Transverse colon (tissue), 4 donors: ENCODE measurements at regions not wholly inside any gene's neighbourhood (a gene's known extent, or its start where the extent isn't known, plus 50 kb on each side); places are given as distances from the start of the nearest gene placed in this dataset.

Source experiments
- DNase-seq: peaks from one replicate; pipeline ENCODE4 v3.0.0-alpha.2; 2019
- H3K27ac ChIP-seq, 4 donors: fragments of 200-600 bp; sonication (generic); 2 replicates each; pipeline ENCODE4 v1.5.1; 2016 to 2018; ENCODE audit warnings: inconsistent platforms in 4 of 4
- H3K27me3 ChIP-seq: fragments of 200-600 bp; sonication (generic); 2 replicates; pipeline ENCODE4 v1.5.1; 2017; ENCODE audit warnings: inconsistent platforms
- H3K36me3 ChIP-seq, 4 donors: fragments of 200-600 bp; sonication (generic); 2 replicates each; pipeline ENCODE4 v1.5.1; 2017 to 2019; ENCODE audit warnings: inconsistent platforms in 4 of 4
- H3K4me1 ChIP-seq, 4 donors: fragments of 200-600 bp; sonication (generic); 2 replicates each; pipeline ENCODE4 v1.5.1; 2017 to 2020; ENCODE audit warnings: inconsistent platforms in 4 of 4
- H3K4me3 ChIP-seq, 4 donors: fragments of 200-600 bp; sonication (generic); 1 replicate in 1 of 4; 2 replicates in 3 of 4; pipeline versions ENCODE4 v1.5.1 to v1.6.1; 2017 to 2019; ENCODE audit warnings: inconsistent platforms in 4 of 4
- H3K9me3 ChIP-seq, 2 donors: fragments of 200-600 bp; sonication (generic); 2 replicates each; pipeline ENCODE4 v1.5.1; 2017 to 2019; ENCODE audit warnings: inconsistent platforms in 2 of 2
- EP300 ChIP-seq: sonication (generic); formaldehyde crosslinking; IDR thresholded peaks from one replicate; pipeline ENCODE4 v1.6.1; 2017; ENCODE audit warnings: antibody characterized with exemption, low read depth
- POLR2A ChIP-seq: fragments of 450-650 bp; IDR thresholded peaks from one replicate; pipeline ENCODE4 v1.6.1; 2016; ENCODE audit warnings: antibody characterized with exemption, mild to moderate bottlenecking, moderate library complexity
- POLR2AphosphoS5 ChIP-seq, 3 donors: sonication (generic); formaldehyde crosslinking; IDR thresholded peaks; one replicate each; pipeline ENCODE4 v1.6.1; 2016; ENCODE audit warnings: antibody characterized with exemption in 3 of 3
- WGBS, 2 donors: methylation state at CpG; one replicate each; pipeline ENCODE4 v1.1.5; 2018; ENCODE audit warnings: low coverage in 1 of 2; 5-methylcytosine and 5-hydroxymethylcytosine counted together
- in situ Hi-C, 4 donors: fragments of 200-750 bp; cut with MboI; loops; one replicate each; pipeline versions ENCODE4 v1.15.0 to v1.15.1; 2017; ENCODE audit warnings: low sequenced_read_pairs in 3 of 4, low pct_ligation_motif_present in 1 of 4, low pct_unique_long_range_greater_than_20kb in 1 of 4
- intact Hi-C: fragments of 100-400 bp; cut with DNase I; formaldehyde crosslinking; loops from one replicate; pipeline ENCODE4 v1.15.1; 2023; ENCODE audit warnings: low total_unique reads
- TF ChIP-seq, protein P1 (sequence below), 5 experiments: fragments of 200-600 bp in 3 of 5; fragments of 450-650 bp in 2 of 5; sonication (generic) in 3 of 5; IDR thresholded peaks; 1 replicate in 2 of 5; 2 replicates in 3 of 5; pipeline ENCODE4 v1.5.1; 2016 to 2017; ENCODE audit warnings: antibody characterized with exemption in 5 of 5, inconsistent platforms in 3 of 5, mild to moderate bottlenecking in 2 of 5, moderate library complexity in 1 of 5

DNA sequence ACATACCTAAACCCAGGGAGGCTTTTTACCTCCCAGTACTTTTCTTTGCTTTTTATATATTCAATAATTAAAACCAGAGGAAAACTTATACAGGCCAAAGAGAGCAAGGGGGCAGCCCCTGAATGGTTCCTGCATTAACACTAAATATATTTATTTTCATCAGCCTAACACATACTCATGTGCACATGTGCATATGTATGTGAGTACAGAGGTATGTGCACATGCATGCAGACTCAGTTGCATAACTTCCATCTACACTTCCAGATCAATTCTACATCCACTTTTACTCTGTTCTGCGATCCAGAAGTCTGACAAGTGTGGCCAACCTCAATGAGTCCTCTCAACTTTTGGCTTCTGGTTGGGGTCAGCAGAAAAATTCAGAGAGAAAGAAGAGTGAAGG, 794.2 kb downstream of the DHX35 start:
- Histone ChIP-seq H3K9me3 (no peaks in the 10 kb centered on the region), H3K4me1 (no peaks in the 10 kb centered on the region), H3K27me3 (no peaks in the 10 kb centered on the region), H3K27ac (no peak overlapping the region), H3K4me3 (no peak overlapping the region), H3K36me3 (no peaks in the 10 kb centered on the region)
- intact Hi-C loops, result no loop called here
- no peak for TF ChIP-seq POLR2A
- WGBS, 2 donors, result 90 to 100% methylated on average over 1 of the region's 1 CpG
- DNase-seq, result no peak
- in situ Hi-C loops, result no loop called here

DNA sequence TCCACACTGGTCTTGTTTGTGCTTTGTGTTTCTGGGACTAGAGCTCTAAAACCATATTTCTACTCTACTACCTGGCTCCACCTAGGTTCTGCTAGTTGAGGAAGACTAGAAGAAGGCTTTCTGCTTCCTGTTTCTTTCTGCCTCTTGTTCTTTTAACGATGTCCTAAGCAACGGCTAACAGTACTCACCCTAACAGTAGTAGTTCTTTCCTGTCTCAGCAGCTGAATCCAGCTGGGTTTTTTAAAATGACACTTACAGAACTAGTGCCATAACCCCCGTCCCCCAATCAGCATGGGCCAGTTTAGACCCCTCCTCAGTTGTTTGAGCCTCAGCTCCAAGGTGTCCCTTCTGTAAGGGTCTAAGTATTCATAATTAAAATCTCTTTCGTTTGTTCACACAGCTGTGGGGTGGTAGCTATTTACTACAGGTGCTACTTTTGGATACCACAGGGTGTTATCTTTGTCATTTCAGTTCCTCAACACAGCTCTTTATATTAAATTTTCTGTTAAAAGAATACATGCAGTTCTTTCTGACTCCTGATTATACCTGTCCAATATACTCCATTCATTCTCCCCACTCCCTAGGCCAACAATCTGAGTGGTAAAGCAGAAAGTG, 790.2 kb downstream of the DHX35 start:
- intact Hi-C loops, result no loop called here
- H3K4me3 ChIP-seq, result no peak overlapping the region
- in situ Hi-C loops, result no loop called here
- no peak overlapping the region for H3K27ac ChIP-seq
- no peaks in the 10 kb centered on the region for H3K4me1 ChIP-seq
- no peaks in the 10 kb centered on the region for H3K27me3 ChIP-seq
- WGBS, 2 donors, result 62 to 76% methylated on average over 4 of the region's 4 CpGs
- H3K9me3 ChIP-seq, result peaks cover 7 to 11% of the 10 kb centered on the region in 2 donors
- DNase-seq, result no peak
- no peak for TF ChIP-seq EP300
- no peak for TF ChIP-seq POLR2A
- TF ChIP-seq, protein P1, sequence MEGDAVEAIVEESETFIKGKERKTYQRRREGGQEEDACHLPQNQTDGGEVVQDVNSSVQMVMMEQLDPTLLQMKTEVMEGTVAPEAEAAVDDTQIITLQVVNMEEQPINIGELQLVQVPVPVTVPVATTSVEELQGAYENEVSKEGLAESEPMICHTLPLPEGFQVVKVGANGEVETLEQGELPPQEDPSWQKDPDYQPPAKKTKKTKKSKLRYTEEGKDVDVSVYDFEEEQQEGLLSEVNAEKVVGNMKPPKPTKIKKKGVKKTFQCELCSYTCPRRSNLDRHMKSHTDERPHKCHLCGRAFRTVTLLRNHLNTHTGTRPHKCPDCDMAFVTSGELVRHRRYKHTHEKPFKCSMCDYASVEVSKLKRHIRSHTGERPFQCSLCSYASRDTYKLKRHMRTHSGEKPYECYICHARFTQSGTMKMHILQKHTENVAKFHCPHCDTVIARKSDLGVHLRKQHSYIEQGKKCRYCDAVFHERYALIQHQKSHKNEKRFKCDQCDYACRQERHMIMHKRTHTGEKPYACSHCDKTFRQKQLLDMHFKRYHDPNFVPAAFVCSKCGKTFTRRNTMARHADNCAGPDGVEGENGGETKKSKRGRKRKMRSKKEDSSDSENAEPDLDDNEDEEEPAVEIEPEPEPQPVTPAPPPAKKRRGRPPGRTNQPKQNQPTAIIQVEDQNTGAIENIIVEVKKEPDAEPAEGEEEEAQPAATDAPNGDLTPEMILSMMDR (IDR thresholded peaks at IDR 0.05), result no peak
- no peak for TF ChIP-seq POLR2AphosphoS5 (IDR thresholded peaks at IDR 0.05)
- H3K36me3 ChIP-seq, result no peaks in the 10 kb centered on the region

DNA sequence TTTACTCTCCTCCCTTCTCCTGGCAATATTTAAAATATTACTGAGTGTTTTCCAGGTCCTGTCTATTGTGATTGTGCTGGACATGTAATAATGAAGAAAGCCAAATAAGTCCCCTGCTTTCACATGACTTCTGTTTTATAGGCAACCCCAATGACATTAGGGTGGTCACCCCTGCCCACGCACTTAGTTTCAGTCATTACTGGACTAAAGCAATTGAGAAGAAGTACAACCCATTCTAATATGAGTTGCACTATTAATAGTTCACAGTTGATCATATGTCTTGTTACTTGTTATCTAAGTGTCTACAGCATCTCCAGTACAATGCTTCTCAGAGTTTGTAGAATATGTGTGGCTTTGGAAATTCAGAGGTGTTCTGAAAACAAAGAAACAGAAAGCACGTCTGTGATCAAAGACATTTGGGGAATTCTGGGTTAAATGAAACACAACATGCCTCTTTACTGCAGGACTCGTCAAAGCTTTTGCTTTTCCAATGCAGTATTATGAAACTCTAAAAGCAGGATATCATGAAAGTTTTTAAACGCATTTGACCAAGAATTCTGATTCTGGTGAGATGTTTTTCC, 789.5 kb downstream of the DHX35 start:
- H3K36me3 ChIP-seq, result no peaks in the 10 kb centered on the region
- H3K27ac ChIP-seq, result no peak overlapping the region
- H3K9me3 ChIP-seq, result peaks cover 7 to 11% of the 10 kb centered on the region in 2 donors
- WGBS, 2 donors, result 80 to 88% methylated on average over 3 to 4 of the region's 4 CpGs
- DNase-seq, result no peak
- no peaks in the 10 kb centered on the region for H3K4me1 ChIP-seq
- in situ Hi-C loops, result no loop called here
- no peak for TF ChIP-seq POLR2AphosphoS5 (IDR thresholded peaks at IDR 0.05)
- no peak for TF ChIP-seq POLR2A
- TF ChIP-seq, protein P1 (IDR thresholded peaks at IDR 0.05), result no peak
- TF ChIP-seq EP300, result no peak
- H3K27me3 ChIP-seq, result no peaks in the 10 kb centered on the region
- intact Hi-C loops, result no loop called here
- no peak overlapping the region for H3K4me3 ChIP-seq

DNA sequence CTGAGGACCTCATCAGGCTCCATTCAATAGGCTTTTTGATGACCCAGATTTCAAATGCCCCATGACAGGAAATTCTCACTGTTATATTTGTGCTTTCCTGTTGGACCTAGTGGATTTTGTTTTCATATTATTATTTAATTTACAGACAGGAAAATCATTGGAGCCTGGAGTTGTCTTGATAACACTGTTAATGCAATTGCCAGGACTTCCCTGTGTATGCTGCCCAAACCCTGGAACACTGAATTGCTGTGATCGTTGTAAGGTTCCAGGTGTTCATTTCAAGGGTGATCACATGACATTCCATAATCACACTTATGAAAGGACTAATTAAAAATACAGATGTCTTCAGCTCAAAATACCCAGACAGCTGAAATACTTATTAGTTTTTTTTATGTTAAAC, 783.2 kb downstream of the DHX35 start:
- no peak overlapping the region for H3K27ac ChIP-seq
- no peak for DNase-seq
- H3K36me3 ChIP-seq, result no peaks in the 10 kb centered on the region
- TF ChIP-seq EP300, result no peak
- TF ChIP-seq POLR2AphosphoS5 (IDR thresholded peaks at IDR 0.05), result no peak
- TF ChIP-seq, protein P1 (IDR thresholded peaks at IDR 0.05), result no peak
- TF ChIP-seq POLR2A, result no peak
- no peaks in the 10 kb centered on the region for H3K27me3 ChIP-seq
- no peaks in the 10 kb centered on the region for H3K4me1 ChIP-seq
- peaks cover 7 to 11% of the 10 kb centered on the region in 2 donors for H3K9me3 ChIP-seq
- WGBS, 2 donors, result 42 to 43% methylated on average over 1 of the region's 1 CpG
- no peak overlapping the region for H3K4me3 ChIP-seq
- in situ Hi-C loops (no loop called here), intact Hi-C loops (no loop called here)

DNA sequence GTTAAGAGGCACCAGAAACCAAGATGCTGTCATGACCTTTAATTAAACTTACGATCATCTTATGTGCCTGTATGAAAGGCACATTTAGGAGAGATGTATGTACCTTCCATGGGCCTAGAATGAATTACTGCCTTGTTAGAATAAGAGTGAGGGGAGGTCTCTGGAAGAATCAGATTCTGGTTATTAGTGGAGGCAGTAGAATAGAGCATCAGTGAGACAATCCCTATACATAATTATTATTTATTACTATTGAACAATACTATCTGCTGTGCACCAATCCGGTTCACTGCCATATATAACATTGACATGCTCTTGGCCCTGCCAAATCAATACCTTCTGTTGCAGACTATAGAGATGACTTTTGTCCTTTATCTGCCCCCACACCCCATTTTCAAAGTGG, 776.5 kb downstream of the DHX35 start:
- in situ Hi-C loops (no loop called here), intact Hi-C loops (no loop called here)
- Histone ChIP-seq H3K9me3 (no peaks in the 10 kb centered on the region), H3K4me3 (no peak overlapping the region), H3K27ac (no peak overlapping the region), H3K36me3 (no peaks in the 10 kb centered on the region), H3K27me3 (no peaks in the 10 kb centered on the region), H3K4me1 (no peaks in the 10 kb centered on the region)
- 80 to 95% methylated on average over 2 of the region's 2 CpGs for WGBS, 2 donors
- TF ChIP-seq EP300 (no peak), POLR2A (no peak), POLR2AphosphoS5 (IDR thresholded peaks at IDR 0.05) (no peak)
- TF ChIP-seq, protein P1 (IDR thresholded peaks at IDR 0.05), result no peak
- DNase-seq, result no peak
